CD8-positive, alpha-beta memory T cell (primary cell): ENCODE measurements at regions not wholly inside any gene's neighbourhood (a gene's known extent, or its start where the extent isn't known, plus 50 kb on each side); places are given as distances from the start of the nearest gene placed in this dataset.

Experiments used
- CTCF ChIA-PET: fragments of 350-600 bp; sonication (Branson Sonifier 250); formaldehyde crosslinking; loops from one replicate; lab custom pipeline; 2021; ENCODE audit warnings: antibody characterized with exemption; lab: Charles Lee
- POLR2A ChIA-PET: fragments of 350-600 bp; sonication (Branson Sonifier 250); formaldehyde crosslinking; loops from one replicate; lab custom pipeline; 2021; ENCODE audit warnings: antibody characterized with exemption; lab: Charles Lee
- DNase-seq, 5 donors: peaks; one replicate each; pipeline versions ENCODE4 v3.0.0 to v3.0.0-alpha.2; 2020 to 2022; ENCODE audit warnings: mixed read lengths in 1 of 5
- H3K27ac ChIP-seq: one replicate; pipeline ENCODE4 v1.7.0; 2013; ENCODE audit warnings: low read depth, mild to moderate bottlenecking, low read length, moderate library complexity
- H3K27me3 ChIP-seq: 2 replicates; pipeline ENCODE4 v1.7.0; 2013; ENCODE audit warnings: low read length, mild to moderate bottlenecking; ENCODE audit not compliant: insufficient read depth, poor library complexity, severe bottlenecking
- H3K36me3 ChIP-seq: 2 replicates; pipeline ENCODE4 v1.7.0; 2013; ENCODE audit warnings: mild to moderate bottlenecking, low read length, moderate library complexity; ENCODE audit not compliant: insufficient read depth
- H3K4me1 ChIP-seq: 2 replicates; pipeline ENCODE4 v1.7.0; 2013; ENCODE audit warnings: mild to moderate bottlenecking, low read length, moderate library complexity; ENCODE audit not compliant: insufficient read depth
- H3K4me3 ChIP-seq: 2 replicates; pipeline ENCODE4 v1.7.0; 2013; ENCODE audit warnings: mild to moderate bottlenecking, low read length
- H3K9me3 ChIP-seq: 2 replicates; pipeline ENCODE4 v1.7.0; 2013; ENCODE audit warnings: mild to moderate bottlenecking, low read length
- H3K27ac Mint-ChIP-seq, 8 donors: one replicate each; pipeline ENCODE4 v1.8.0; 2020 to 2021; ENCODE audit warnings: mixed read lengths in 8 of 8, mild to moderate bottlenecking in 6 of 8, inconsistent platforms in 3 of 8, moderate library complexity in 3 of 8
- H3K27me3 Mint-ChIP-seq, 2 donors: one replicate each; pipeline ENCODE4 v1.8.0; 2020 to 2021; ENCODE audit warnings: mixed read lengths in 2 of 2, mild to moderate bottlenecking in 1 of 2, moderate library complexity in 1 of 2
- H3K36me3 Mint-ChIP-seq, 3 donors: one replicate each; pipeline ENCODE4 v1.8.0; 2020 to 2021; ENCODE audit warnings: mixed read lengths in 3 of 3, inconsistent platforms in 1 of 3, mild to moderate bottlenecking in 1 of 3
- H3K4me1 Mint-ChIP-seq, 3 donors: one replicate each; pipeline ENCODE4 v1.8.0; 2020 to 2021; ENCODE audit warnings: mixed read lengths in 3 of 3, inconsistent platforms in 1 of 3, mild to moderate bottlenecking in 1 of 3
- H3K4me3 Mint-ChIP-seq, 7 donors: one replicate each; pipeline ENCODE4 v1.8.0; 2020 to 2021; ENCODE audit warnings: mixed read lengths in 7 of 7, mild to moderate bottlenecking in 6 of 7, moderate library complexity in 4 of 7, inconsistent platforms in 2 of 7
- H3K9me3 Mint-ChIP-seq, 5 donors: one replicate each; pipeline ENCODE4 v1.8.0; 2020 to 2022; ENCODE audit warnings: mixed read lengths in 5 of 5, mild to moderate bottlenecking in 3 of 5, moderate library complexity in 2 of 5, inconsistent platforms in 1 of 5

DNA sequence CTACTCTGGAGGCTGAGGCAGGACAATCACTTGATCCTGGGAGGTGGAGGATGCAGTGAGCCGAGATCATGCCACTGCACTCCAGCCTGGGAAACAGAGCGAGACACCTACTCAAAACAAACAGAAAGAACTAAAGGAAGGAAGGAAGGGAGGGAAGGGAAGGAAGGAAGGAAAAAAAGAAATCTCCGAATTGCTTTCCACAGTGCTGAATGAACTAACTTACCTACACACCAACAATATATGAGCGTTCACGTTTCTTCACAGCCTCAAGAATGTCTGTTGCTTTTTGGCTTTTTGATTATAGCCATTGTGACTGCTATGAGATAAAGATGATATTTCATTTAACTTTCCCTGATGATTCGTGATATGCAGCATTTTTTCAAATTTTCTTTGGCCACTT is 1343.7 kb downstream of the LRFN5 start:
- Mint-ChIP-seq H3K9me3 (peaks cover 6 to 24% (median 11%) of the 10 kb centered on the region in 5 donors), H3K27me3 (no peaks in the 10 kb centered on the region), H3K4me3 (no peak overlapping the region), H3K36me3 (no peaks in the 10 kb centered on the region), H3K4me1 (no peaks in the 10 kb centered on the region), H3K27ac (no peak overlapping the region)
- H3K9me3 ChIP-seq, result no peaks in the 10 kb centered on the region
- POLR2A ChIA-PET, result no interaction called here
- no peaks in the 10 kb centered on the region for H3K27me3 ChIP-seq
- CTCF ChIA-PET, result no interaction called here
- DNase-seq, result no peak
- H3K36me3 ChIP-seq, result no peaks in the 10 kb centered on the region
- H3K27ac ChIP-seq, result no peak overlapping the region
- no peaks in the 10 kb centered on the region for H3K4me1 ChIP-seq
- no peak overlapping the region for H3K4me3 ChIP-seq

DNA sequence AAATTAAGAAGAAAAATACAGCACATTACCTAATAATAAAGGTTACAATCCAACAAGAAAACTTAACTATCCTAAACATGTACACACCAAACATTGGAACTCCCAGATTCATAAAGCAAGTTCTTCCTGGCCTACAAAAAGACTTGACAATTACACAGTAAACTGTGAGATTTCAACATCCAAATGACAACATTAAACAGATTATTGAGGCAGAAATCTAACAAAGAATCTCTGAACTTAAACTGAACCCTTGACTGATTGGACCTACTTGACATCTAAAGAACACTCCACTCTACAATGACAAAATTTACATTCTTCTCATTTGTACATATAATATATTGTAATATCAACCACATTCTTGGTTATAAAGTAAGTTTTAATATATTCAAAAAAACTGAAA is 1341.3 kb downstream of the LRFN5 start:
- no peak overlapping the region for H3K27ac Mint-ChIP-seq
- H3K36me3 Mint-ChIP-seq, result no peaks in the 10 kb centered on the region
- Histone ChIP-seq H3K27ac (no peak overlapping the region), H3K9me3 (no peaks in the 10 kb centered on the region), H3K27me3 (no peaks in the 10 kb centered on the region), H3K36me3 (no peaks in the 10 kb centered on the region), H3K4me1 (no peaks in the 10 kb centered on the region), H3K4me3 (no peak overlapping the region)
- H3K4me1 Mint-ChIP-seq, result no peaks in the 10 kb centered on the region
- ChIA-PET POLR2A (no interaction called here), CTCF (no interaction called here)
- H3K9me3 Mint-ChIP-seq, result peaks cover 4 to 29% (median 7%) of the 10 kb centered on the region in 5 donors
- no peak overlapping the region for H3K4me3 Mint-ChIP-seq
- H3K27me3 Mint-ChIP-seq, result no peaks in the 10 kb centered on the region
- DNase-seq, result no peak

DNA sequence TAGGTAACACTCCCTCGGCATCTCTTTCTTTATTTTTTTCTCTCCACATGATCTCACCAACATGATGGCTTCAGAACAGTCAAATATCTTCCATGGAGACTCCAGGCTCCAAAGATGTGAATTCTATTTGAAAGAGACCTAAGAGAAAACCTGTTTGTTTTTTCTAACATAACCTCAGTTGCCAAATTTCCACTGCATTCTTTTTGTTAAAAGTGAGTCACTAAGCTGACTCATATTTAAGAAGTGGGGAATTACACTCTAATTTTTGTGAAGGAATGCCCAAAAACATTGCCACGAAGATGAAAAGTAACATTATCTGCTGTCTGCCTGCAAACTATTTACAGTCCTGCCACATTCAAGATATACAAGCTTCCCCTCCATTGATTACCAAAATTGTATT is 1337.6 kb downstream of the LRFN5 start:
- no peak overlapping the region for H3K27ac ChIP-seq
- no peaks in the 10 kb centered on the region for H3K4me1 Mint-ChIP-seq
- H3K27me3 ChIP-seq, result no peaks in the 10 kb centered on the region
- no peak for DNase-seq
- CTCF ChIA-PET, result no interaction called here
- no peak overlapping the region for H3K4me3 Mint-ChIP-seq
- H3K9me3 ChIP-seq, result no peaks in the 10 kb centered on the region
- no peaks in the 10 kb centered on the region for H3K4me1 ChIP-seq
- peaks cover 0 to 24% (median 5%) of the 10 kb centered on the region in 5 donors for H3K9me3 Mint-ChIP-seq
- H3K36me3 Mint-ChIP-seq, result no peaks in the 10 kb centered on the region
- H3K27ac Mint-ChIP-seq, result no peak overlapping the region
- H3K36me3 ChIP-seq, result no peaks in the 10 kb centered on the region
- no peaks in the 10 kb centered on the region for H3K27me3 Mint-ChIP-seq
- POLR2A ChIA-PET, result no interaction called here
- H3K4me3 ChIP-seq, result no peak overlapping the region

DNA sequence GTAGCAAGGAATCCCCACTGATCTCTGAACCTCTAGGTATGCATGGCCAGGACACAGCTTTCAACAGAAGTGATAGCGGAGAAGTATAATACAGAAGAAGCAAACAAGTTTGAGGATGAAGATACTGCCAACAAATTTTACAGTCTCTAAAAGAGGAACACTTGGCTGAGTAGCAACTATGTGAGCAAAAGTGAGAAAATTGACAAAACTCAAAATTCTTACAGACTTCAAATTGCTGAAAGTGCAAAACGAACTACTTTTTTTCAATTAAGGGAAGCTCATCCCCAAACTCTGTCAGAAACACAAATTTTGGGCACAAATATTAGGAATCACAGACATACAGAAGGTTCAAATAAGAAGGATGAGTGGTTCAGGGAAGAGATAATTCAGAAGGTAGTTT is 1324.6 kb downstream of the LRFN5 start:
- no peaks in the 10 kb centered on the region for H3K36me3 ChIP-seq
- no peaks in the 10 kb centered on the region for H3K4me1 ChIP-seq
- Mint-ChIP-seq H3K27me3 (no peaks in the 10 kb centered on the region), H3K27ac (no peak overlapping the region), H3K9me3 (peaks cover 0 to 16% (median 10%) of the 10 kb centered on the region in 5 donors), H3K36me3 (no peaks in the 10 kb centered on the region), H3K4me3 (no peak overlapping the region), H3K4me1 (no peaks in the 10 kb centered on the region)
- peaks cover 6% of the 10 kb centered on the region for H3K9me3 ChIP-seq
- H3K27ac ChIP-seq, result no peak overlapping the region
- H3K27me3 ChIP-seq, result no peaks in the 10 kb centered on the region
- no peak for DNase-seq
- POLR2A ChIA-PET, result no interaction called here
- CTCF ChIA-PET, result no interaction called here
- no peak overlapping the region for H3K4me3 ChIP-seq

DNA sequence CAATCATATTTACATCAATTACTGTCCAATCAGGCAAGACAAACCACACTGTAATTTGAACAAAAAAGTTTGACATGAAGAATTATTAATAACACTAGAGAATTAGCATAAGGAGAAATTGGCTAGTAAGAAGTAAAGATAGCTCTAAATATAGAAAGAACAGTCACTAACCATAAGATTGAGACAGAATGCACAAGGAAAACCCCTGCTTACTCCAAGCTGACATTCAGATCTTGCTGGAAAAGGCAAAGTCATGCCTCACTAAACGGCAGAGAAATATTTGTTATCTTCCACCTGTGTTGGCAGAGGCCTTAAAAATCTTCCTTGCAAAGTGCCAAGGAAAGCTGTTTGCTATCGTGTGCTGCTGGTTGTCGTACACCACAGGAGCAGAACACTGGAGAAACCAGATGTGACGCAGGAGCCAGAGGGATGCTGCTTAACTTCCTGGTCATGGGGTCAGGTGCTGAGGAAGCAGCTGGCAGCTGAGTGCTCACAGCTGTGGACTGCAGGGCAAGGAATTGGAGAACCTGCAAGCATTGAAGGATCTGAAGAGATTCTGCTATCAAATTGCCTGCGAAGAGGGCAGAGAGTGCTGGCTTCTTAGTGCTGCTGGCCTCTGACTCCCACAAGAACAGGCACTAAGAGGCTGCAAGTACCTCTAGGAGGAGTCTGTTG is 1323.3 kb downstream of the LRFN5 start:
- no peaks in the 10 kb centered on the region for H3K36me3 ChIP-seq
- POLR2A ChIA-PET, result no interaction called here
- H3K27me3 Mint-ChIP-seq, result no peaks in the 10 kb centered on the region
- peaks cover 6% of the 10 kb centered on the region for H3K9me3 ChIP-seq
- H3K36me3 Mint-ChIP-seq, result no peaks in the 10 kb centered on the region
- no peaks in the 10 kb centered on the region for H3K4me1 ChIP-seq
- CTCF ChIA-PET, result no interaction called here
- no peak for DNase-seq
- H3K27me3 ChIP-seq, result no peaks in the 10 kb centered on the region
- no peak overlapping the region for H3K4me3 ChIP-seq
- no peaks in the 10 kb centered on the region for H3K4me1 Mint-ChIP-seq
- H3K27ac Mint-ChIP-seq, result no peak overlapping the region
- peaks cover 3 to 26% (median 16%) of the 10 kb centered on the region in 5 donors for H3K9me3 Mint-ChIP-seq
- no peak overlapping the region for H3K27ac ChIP-seq
- no peak overlapping the region for H3K4me3 Mint-ChIP-seq

DNA sequence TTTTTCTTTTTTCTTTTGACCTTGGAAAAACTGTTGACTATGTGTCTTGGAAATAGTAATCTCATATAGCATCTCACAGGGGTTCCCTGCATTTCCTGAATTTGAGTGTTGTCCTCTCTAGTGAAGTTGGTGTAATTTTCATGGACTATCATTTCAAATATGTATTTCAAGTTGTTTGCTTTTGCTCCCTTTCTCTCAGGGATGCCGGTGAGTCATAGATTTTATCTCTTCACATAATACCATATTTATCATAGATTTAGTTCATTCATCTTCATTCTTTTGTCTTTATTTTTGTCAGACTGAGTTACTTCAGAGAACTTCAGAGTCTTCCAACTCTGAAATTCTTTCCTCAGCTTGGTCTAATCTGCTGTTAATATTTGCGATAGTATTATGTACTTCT is 1320.6 kb downstream of the LRFN5 start:
- no peak overlapping the region for H3K27ac Mint-ChIP-seq
- Histone ChIP-seq H3K27me3 (no peaks in the 10 kb centered on the region), H3K27ac (no peak overlapping the region), H3K36me3 (no peaks in the 10 kb centered on the region), H3K4me1 (no peaks in the 10 kb centered on the region), H3K9me3 (peaks cover 6% of the 10 kb centered on the region), H3K4me3 (no peak overlapping the region)
- CTCF ChIA-PET, result no interaction called here
- no peak overlapping the region for H3K4me3 Mint-ChIP-seq
- DNase-seq, result no peak
- no peaks in the 10 kb centered on the region for H3K36me3 Mint-ChIP-seq
- no peaks in the 10 kb centered on the region for H3K4me1 Mint-ChIP-seq
- POLR2A ChIA-PET, result no interaction called here
- peaks cover 9 to 35% (median 14%) of the 10 kb centered on the region in 5 donors for H3K9me3 Mint-ChIP-seq
- H3K27me3 Mint-ChIP-seq, result no peaks in the 10 kb centered on the region

DNA sequence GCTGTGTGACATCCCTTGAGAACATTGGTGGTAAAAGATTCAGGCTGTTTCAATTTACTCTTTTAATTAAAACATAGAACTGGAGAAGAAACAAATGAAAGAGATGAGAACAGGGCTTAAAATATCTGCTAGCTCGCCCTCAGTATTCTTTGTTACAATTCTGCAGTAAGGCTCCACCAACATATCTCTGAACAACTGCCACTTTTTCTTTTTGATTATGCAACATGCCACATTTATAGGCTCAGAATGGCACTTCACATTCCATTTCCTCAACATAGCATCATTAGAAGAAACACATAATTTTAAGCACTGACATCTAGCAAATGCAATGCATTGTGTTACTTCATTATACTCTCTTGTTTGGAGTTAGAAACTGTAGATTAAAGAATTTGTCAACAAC is 1315.2 kb downstream of the LRFN5 start:
- no peak for DNase-seq
- H3K4me3 Mint-ChIP-seq, result no peak overlapping the region
- no peak overlapping the region for H3K4me3 ChIP-seq
- H3K27me3 ChIP-seq, result no peaks in the 10 kb centered on the region
- H3K4me1 ChIP-seq, result no peaks in the 10 kb centered on the region
- POLR2A ChIA-PET, result no interaction called here
- H3K9me3 ChIP-seq, result no peaks in the 10 kb centered on the region
- H3K36me3 Mint-ChIP-seq, result no peaks in the 10 kb centered on the region
- H3K27ac Mint-ChIP-seq, result no peak overlapping the region
- H3K4me1 Mint-ChIP-seq, result no peaks in the 10 kb centered on the region
- no peaks in the 10 kb centered on the region for H3K36me3 ChIP-seq
- H3K27me3 Mint-ChIP-seq, result no peaks in the 10 kb centered on the region
- H3K27ac ChIP-seq, result no peak overlapping the region
- H3K9me3 Mint-ChIP-seq, result peaks cover 0 to 21% (median 11%) of the 10 kb centered on the region in 5 donors
- CTCF ChIA-PET, result no interaction called here

DNA sequence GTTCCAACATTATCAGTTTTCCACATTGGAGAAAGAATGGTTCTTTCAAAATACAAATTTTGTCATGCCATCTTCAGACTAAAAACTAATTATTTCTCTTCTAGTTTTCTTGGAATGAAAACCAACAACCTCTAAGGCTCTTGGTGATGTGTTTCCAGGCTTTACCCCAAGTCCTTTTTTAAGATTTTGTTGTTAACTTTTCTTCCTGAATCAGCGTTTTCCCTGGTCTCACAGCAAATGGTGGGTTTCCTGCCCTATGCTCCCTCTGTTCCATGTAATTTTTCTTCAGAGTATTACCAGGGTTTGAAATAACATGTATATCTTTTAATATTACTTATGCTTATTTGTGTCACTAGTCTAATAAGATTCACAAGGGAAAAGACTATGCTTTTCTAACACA is 1311.9 kb downstream of the LRFN5 start:
- H3K4me1 Mint-ChIP-seq, result no peaks in the 10 kb centered on the region
- Histone ChIP-seq H3K9me3 (no peaks in the 10 kb centered on the region), H3K36me3 (no peaks in the 10 kb centered on the region), H3K4me1 (no peaks in the 10 kb centered on the region), H3K27me3 (no peaks in the 10 kb centered on the region), H3K4me3 (no peak overlapping the region), H3K27ac (no peak overlapping the region)
- no peak overlapping the region for H3K4me3 Mint-ChIP-seq
- no peak for DNase-seq
- H3K36me3 Mint-ChIP-seq, result no peaks in the 10 kb centered on the region
- H3K9me3 Mint-ChIP-seq, result peaks cover 4 to 25% (median 13%) of the 10 kb centered on the region in 5 donors
- POLR2A ChIA-PET, result no interaction called here
- no peak overlapping the region for H3K27ac Mint-ChIP-seq
- H3K27me3 Mint-ChIP-seq, result no peaks in the 10 kb centered on the region
- CTCF ChIA-PET, result no interaction called here
